ENCODE measurements at regions not wholly inside any gene's neighbourhood (a gene's known extent, or its start where the extent isn't known, plus 50 kb on each side); places are given as distances from the start of the nearest gene placed in this dataset.
"Not testable (repeated sequence)": the region's sequence is repeated elsewhere in the genome, so short reads cannot be mapped to it uniquely, and the experiment has no call there.

- DNase-seq (ENCODE audit: low read depth in 2 of 2) = no peak
These were observed 1307.2 kb downstream of the EFNA5 start for GRCh38 chr5:106363578-106363977.

GRCh38 chr5:106361905-106362304 lies 1308.8 kb downstream of the EFNA5 start:
- no peak for DNase-seq (ENCODE audit: low read depth in 2 of 2)

- no peak for DNase-seq (ENCODE audit: low read depth in 2 of 2)
These were observed 1339.3 kb downstream of the EFNA5 start for GRCh38 chr5:106331415-106331814.

GRCh38 chr5:106324356-106324755 lies 1346.4 kb downstream of the EFNA5 start:
- DNase-seq (ENCODE audit: low read depth in 2 of 2) = no peak

- DNase-seq (ENCODE audit: low read depth in 2 of 2) = no peak
These were observed 1349.5 kb downstream of the EFNA5 start for GRCh38 chr5:106321242-106321641.

GRCh38 chr5:106314221-106314824 lies 1356.4 kb downstream of the EFNA5 start:
- no peak for DNase-seq (ENCODE audit: low read depth in 2 of 2)

GRCh38 chr5:106312360-106312759 lies 1358.4 kb downstream of the EFNA5 start:
- DNase-seq (ENCODE audit: low read depth in 2 of 2) = no peak

- no peak for DNase-seq (ENCODE audit: low read depth in 2 of 2)
These were observed 1359.4 kb downstream of the EFNA5 start for GRCh38 chr5:106311230-106311915.

GRCh38 chr5:106307265-106307664 lies 1363.5 kb downstream of the EFNA5 start:
- no peak for DNase-seq (ENCODE audit: low read depth in 2 of 2)

- no peak for DNase-seq (ENCODE audit: low read depth in 2 of 2)
These were observed 1364.3 kb downstream of the EFNA5 start for GRCh38 chr5:106306313-106307028.

GRCh38 chr5:106303911-106304310 lies 1366.8 kb downstream of the EFNA5 start:
- DNase-seq (ENCODE audit: low read depth in 2 of 2) = no peak

GRCh38 chr5:106292654-106293053 lies 1378.1 kb downstream of the EFNA5 start:
- no peak for DNase-seq (ENCODE audit: low read depth in 2 of 2)

- no peak for DNase-seq (ENCODE audit: low read depth in 2 of 2)
These were observed 1379.9 kb downstream of the EFNA5 start for GRCh38 chr5:106290841-106291240.

GRCh38 chr5:106288979-106289378 lies 1381.8 kb downstream of the EFNA5 start:
- DNase-seq (ENCODE audit: low read depth in 2 of 2) = no peak

- DNase-seq (ENCODE audit: low read depth in 2 of 2) = no peak
These were observed 1393.1 kb downstream of the EFNA5 start for GRCh38 chr5:106277540-106278096.

GRCh38 chr5:106269252-106269843 lies 1401.4 kb downstream of the EFNA5 start:
- DNase-seq (ENCODE audit: low read depth in 2 of 2) = no peak

- no peak for DNase-seq (ENCODE audit: low read depth in 2 of 2)
These were observed 1403.5 kb downstream of the EFNA5 start for GRCh38 chr5:106267256-106267655.

- DNase-seq (ENCODE audit: low read depth in 2 of 2) = no peak
These were observed 1408.3 kb downstream of the EFNA5 start for GRCh38 chr5:106262395-106262794.

GRCh38 chr5:106259431-106260090 lies 1411.2 kb downstream of the EFNA5 start:
- not testable (repeated sequence) for DNase-seq (ENCODE audit: low read depth in 2 of 2)

- no peak for DNase-seq (ENCODE audit: low read depth in 2 of 2)
These were observed 1412.1 kb downstream of the EFNA5 start for GRCh38 chr5:106258591-106259125.

GRCh38 chr5:106254784-106255183 lies 1416.0 kb downstream of the EFNA5 start:
- no peak for DNase-seq (ENCODE audit: low read depth in 2 of 2)

Data from stimulated activated CD8-positive, alpha-beta memory T cell treated with anti-CD3 and anti-CD28 coated beads, Interleukin-2, amount 100 ng/mL, for 48 hours (primary cell).